Fibroblast of skin of left biceps (primary cell): ENCODE measurements at regions not wholly inside any gene's neighbourhood (a gene's known extent, or its start where the extent isn't known, plus 50 kb on each side); places are given as distances from the start of the nearest gene placed in this dataset.
A peak's percentile ranks its signal among the peaks of the same experiment; 100 is the strongest.
"Not testable (repeated sequence)": the region's sequence is repeated elsewhere in the genome, so short reads cannot be mapped to it uniquely, and the experiment has no call there.

Experiments used
- DNase-seq, 2 experiments: peaks; one replicate each; pipeline ENCODE4 v3.0.0-alpha.2; 2013; ENCODE audit warnings: low read depth in 2 of 2

DNA sequence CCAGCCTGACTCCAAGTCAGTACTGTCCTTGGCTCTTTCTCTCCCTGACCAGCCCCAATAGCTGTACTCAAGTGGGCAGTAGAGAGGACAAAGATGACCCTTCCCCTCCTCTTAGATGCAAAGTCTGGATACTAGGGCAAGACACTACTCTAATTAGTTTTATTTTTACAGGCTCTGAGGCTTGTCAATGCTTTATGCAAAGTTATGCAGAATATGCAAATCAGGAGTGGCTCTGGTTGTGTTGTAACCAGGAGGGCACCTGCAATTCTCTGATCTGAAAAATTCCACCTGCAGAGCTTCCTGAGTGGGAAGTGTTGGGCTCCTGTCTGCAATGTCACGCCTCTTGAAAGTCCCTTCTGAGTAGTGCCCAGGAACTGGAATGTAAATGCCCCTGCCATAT is 201.5 kb downstream of the RGS3 start:
- DNase-seq: no peak

DNA sequence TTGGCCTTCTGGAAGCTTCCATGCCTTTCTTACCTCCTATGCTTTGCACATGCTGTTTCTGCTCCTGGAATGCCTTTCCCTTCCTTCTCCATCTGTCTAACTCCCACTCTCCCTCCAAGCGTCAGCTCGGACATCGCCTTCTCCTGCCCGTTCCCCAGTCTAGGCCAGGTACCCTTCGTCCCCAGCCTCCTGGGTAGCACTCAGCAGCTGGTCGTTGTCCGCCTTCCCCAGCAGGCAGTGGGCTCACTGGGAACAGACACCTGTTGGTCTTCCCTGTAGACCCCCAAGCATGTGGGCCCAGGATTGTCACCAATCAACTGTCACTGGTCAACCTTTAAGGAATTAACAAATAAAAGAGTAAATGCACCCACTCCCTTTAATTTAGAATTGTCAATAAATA is 202.2 kb downstream of the RGS3 start:
- no peak for DNase-seq

DNA sequence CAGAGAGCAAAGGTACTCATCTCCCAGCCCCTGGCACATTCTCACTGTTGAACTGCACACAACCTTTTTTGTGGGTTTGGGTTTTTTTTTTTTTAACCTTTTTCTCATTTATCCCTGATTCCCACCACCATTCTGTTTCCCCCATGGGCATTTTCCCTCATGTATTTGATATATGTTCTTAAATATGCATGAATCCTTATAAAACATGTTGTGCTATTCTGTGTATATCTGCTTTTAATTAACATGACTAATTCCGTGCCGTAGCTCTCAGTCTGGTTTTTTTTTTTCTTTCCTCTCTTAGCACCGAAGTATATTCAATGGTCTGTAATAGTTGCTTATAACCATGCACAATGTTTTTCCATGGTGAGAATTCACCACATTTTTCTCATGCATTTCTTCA is 204.5 kb downstream of the RGS3 start:
- DNase-seq: peak; percentile 72 to 80

DNA sequence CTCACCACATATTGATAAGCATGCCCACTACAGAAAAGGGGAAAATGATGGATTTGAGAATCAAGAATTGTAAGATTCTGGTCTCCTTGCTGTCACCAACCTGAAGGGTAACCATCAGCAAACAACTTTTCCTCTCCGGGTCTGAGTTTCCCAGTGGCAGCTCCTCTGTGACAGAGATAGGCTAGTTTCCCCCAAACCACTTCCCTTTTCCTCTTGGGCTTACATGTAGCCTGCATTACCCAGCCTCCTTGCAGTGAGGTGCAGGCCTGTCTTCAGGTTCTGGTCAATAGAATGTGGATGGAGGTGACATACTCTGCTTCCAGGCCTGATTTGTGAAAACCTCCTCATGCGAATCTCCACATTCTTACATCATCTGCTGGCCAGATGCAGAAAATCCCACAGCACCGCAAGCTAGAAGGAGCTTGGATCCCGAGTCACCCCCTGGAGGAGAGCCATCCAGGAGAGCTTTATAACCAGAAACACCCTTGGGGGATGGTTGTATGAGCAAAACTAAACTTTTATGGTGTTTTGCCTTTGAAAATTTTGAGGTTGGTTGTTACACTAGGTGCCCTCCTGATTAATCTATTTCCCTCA is 206.1 kb downstream of the RGS3 start:
- peak; percentile 54 to 59 for DNase-seq

DNA sequence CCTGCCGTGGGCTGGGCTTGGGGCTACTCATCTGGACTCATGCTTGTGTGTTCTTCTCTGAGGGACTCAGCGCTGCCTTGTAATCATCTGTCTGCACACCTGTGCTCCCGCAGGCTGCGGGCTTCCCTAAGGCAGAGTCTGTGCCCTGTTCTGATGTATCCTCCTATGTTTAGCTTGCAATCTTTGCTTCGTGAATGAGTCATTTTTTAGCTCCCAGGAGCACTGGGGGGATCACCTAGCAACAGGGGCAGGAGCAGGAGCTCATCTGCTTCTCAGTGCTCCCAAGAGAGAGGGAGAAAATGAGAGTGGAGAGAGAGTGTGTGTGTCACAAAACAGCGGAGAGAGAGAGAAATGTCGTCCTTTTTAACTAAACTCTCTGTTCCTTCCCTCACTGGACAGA is 202.4 kb upstream of the ZNF618 start:
- peak in 1 of 2 experiments; percentile 50 for DNase-seq

DNA sequence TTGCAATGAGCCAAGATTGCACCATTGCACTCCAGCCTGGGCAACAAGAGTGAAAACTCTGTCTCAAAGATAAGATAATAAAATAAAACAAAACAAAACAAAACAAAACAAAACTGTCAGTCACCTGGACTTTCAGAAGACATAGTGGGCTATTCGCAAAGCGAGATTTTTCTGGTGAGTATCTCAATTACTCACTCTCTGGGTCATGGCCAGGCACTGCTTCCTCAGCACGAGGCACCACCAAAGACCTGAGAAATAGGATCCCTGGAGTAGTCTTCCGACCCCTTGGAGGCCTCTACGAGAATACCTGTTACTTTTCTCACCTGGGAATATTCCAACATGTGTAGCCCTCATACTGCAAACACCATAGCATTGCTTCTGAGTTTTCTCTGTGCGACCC is 201.7 kb upstream of the ZNF618 start:
- DNase-seq: no peak

DNA sequence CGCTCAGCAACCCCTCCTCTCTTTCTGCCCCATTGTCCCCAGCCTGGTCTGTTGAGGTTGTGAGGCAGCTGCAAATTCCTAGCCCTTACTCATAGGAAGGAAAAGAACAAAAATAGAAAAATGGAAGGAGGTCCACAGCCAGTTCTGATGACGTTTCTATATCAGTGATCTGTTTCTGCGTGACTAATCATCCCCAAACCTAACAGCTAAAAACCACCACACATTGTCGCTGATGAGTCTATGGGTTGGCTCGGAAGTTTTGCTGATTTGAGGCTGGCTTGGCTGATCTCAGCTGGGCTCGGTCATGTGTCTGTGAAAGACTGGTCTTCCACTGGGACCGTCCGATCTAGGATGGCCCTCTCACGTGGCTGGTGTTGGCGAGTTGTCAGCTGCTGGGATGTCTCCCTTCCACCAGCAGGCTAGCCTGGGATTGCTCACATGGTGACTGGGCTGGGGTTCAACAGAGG is 200.6 kb upstream of the ZNF618 start:
- peak; percentile 94 for DNase-seq

DNA sequence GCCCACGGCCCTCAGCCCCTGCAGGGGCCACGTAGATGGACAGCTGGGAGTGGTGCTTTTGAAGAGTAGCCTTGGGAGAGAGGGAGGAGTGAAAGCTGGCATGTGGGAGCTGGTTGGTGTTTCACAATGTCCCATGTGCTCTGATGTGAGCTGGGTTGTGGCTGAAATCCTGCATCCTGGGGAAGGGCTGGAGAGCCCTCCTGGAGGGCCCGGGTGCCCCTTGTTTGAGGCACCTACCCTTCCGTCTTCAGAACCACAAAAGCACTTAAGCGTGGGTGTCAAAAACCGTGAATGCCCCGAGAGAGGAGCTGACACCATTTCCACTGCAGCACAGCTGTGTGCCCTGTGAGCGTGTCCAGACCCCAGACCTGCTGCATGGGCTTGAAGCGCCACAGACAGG is 199.1 kb upstream of the ZNF618 start:
- no peak for DNase-seq

DNA sequence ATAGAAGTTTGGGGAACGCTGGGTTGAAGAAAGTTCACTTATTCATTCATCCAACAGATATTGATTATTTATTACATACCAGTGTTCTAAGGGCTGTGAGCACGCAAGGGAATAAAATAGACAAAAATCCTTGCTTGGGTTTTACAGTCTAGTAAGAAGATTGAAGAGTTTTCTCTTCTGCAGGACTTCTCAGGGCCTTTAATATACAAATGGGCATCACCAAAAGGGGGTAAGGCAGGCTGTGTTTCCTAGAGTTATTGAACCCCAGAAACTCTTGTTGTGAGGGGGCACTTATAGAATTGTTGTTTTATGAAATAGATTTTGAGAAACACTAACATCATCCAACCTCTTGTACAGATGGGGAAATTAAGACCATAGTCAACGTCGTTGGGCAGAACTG is 198.5 kb upstream of the ZNF618 start:
- no peak for DNase-seq

DNA sequence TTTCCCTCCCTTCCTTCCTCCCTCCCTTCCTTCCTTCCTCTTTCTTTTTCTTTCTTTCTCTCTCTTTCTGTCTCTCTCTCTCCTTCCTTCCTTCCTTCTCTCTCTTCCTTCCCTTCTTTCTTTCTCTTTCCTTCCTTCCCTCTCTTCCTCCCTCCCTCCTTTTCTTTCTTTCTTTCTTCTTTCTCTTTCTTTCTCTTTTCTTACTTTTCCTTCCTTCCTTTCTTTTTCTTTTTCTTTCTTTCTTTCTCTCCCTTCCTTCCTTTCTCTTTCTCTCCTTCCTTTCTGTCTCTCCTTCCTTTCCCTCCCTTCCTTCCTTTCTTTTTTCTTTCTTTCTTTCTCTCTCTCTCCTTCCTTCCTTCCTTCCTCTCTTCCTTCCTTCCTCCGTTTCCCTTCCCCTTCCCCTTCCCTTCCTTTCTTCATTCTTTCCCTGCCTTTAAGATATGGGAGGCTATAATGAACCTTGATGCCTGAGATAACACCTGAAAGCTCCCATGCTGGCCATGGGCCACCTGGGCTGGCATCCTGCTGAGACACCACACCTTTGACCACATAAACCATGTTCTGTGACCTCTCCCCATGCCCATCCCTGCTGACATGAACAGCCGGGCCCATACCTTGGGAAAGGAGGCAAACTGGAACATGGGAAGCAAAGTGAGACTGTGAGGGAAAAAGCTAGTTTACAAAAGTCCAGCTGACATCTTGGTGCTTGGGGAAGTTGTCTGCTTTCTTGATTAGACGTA is 197.8 kb upstream of the ZNF618 start:
- DNase-seq: no peak

DNA sequence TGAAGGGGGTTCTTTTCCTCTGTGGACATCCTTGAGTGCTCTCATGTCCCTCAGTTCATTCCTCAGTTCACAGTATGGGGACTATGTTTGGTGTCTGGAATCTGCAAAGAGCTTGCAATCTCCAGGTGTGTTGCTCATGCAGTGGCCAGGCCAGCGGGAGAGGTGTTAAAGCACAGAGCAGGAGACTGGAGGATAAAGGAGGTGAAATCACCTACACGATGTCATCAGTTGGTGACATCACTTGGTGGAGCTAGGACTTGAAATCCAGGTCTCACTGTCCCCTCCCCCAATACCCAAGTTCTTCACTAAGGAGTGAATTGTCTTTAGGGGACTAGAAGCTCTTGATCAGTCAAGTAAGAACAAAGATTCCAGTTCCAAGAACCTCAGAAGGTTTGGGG is 197.3 kb upstream of the ZNF618 start:
- no peak for DNase-seq

DNA sequence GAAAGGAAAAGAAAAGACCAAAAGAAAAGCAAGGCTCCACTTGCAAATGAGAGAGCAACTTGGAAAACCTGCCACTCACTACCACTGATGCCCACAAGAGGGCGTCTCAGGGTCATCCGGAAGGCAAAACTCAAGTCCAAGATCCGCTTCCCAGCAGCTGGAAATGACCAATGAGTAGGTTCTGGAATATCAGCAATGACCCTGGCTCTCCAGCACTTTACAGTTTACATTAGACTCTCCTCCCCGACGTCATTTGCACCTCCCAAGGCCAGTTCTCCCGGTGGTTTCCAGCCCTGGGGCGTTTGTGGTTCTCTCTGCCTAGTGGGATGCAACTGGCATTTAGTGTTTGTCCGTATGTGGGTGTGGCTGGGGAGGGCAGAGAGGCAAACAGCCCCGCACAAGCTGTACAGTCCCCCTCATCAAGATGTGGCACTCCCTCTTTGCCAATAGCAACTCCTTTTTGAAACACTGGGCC is 193.8 kb upstream of the ZNF618 start:
- peak in 1 of 2 experiments; percentile 22 for DNase-seq

DNA sequence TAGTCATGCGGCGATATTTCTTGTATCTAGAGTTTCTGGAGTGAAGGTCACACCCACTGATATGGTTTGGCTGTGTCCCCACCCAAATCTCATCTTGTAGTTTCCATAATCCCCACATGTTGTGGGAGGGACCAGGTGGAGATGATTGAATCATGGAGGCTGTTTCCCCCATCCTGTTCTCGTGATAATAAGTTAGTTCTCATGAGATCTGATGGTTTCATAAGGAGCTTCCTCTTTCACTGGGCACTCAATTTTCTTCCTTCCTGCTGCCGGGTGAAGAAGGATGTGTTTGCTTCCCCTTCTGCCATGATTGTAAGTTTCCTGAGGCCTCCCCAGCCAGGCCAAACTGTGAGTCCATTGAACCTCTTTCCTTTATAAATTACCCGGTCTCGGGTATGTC is 190.5 kb upstream of the ZNF618 start:
- not testable (repeated sequence) for DNase-seq

DNA sequence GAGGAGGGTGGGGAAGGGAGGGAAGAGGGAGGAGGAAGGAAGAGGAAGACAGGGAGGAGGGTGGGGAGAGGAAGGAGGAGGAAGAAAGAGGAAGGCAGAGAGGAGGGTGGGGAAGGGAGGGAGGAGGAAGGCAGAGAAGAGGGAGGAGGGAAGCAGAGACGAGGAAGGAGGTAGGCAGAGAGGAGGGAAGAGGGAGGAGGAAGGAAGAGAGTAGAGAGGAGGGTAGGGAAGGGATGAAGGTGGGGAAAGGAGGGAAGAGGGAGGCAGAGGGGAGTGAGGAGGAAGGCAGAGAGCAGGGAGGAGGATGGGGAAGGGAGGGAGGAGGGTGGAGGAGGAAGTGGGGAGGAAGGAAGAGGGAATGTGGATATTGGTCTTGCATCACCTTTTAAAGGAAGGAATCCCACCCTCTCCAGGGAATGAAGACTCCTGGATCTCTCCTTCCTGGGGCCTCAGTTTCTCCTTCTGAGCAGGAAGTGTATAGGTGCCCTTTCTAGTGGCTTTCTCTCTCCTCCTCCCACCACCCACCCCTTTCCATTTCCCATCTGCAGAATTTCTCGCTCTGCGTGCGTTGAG is 188.9 kb upstream of the ZNF618 start:
- no peak for DNase-seq

DNA sequence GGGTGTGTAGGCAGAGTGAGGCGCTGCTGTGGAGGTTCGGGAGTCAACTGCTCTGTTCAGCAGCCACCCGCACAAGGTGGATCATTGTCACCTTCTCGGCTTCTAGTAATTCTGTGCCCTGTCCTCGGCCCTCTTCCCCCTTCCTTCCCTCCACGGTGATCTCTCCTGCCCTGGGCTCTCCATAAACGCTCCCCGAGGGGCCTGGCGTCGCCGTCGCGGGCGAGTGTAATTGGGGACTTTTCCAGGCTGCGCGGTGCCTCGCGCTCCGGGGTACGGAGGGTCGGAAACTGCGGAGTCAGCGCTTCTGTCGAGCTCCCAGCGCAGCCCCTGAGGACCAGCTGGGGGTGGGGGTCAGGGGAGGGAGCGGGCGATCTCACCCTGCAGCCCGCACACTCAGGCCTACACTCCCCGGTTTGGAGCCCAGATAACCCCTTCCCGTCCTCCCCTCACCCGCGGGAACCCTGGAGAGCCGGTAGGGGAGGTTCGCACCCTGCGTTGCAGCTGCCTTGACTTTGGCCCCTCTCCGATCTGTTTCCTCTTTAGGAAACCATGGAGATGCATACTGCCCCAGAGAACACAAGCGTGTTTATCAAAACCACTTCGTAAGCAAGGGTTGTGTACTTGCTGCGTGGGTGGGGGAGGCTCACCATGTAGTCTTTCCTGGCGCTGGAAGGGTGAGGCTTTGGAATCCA is 188.3 kb upstream of the ZNF618 start:
- no peak for DNase-seq

DNA sequence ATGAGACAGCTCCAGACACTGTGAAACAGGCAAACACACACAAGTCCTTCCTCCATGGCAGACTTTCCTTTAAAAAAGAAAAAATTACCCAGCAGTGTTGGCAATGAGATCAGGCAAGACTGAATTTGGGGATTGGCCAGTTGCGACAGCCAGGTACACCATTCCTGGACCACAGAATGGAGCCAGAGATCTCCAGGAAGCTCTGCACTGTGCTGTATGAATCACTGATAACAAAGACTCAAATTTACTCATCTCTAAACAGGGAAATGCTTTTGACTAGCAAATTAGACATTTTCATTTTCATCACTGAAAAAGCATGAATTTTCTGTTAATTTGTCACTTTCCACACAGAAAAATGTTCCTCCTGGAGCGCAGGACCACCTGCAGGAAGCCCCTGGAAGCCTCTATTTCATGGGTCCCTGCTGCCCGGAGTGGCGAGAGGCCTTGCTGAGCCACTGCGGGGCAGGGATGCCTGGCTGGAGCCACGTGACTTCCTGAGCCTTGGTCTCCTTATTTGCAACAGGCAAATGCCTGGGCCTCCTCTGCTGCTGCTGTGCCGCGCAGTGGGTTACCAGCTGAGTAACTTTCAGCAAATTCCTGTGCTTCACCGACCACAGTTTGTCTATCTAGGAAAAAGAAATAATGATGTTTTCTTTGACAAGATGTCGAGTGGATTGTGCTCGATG is 185.9 kb upstream of the ZNF618 start:
- DNase-seq: no peak

DNA sequence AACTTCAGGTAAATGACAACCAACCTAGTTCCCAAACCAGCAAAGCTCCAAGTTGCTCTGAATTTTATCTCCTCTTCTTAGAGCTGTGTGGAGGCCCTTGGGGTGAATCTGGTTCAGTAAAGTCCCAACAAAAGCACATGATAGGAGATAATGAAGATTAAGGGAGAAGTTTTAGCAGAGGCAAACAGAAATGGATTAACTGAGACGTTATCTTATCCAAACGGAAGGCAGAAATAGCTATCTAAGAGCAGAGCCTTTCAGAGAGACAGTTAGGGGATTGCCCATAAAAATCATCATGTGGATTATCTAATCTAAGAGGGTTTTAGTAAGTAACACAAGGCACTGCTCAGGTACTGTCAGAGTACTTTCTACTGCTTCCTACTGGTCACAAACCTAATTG is 183.9 kb upstream of the ZNF618 start:
- DNase-seq: no peak

DNA sequence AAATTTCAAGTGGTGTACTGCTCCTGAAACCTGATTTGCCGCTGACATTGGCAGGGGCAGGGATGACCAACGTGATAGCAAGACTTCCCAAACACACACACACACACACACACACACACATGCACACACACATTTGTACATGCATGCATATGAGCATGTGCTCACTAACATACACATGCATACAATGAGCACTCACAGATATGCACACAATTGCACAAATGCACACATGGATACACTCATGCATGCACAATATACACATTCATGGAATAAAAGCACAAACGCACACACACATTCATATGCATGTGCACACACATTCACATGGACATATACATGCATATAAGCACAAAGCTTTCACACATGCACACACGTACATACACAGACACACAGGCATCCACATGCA is 181.2 kb upstream of the ZNF618 start:
- DNase-seq: no peak

DNA sequence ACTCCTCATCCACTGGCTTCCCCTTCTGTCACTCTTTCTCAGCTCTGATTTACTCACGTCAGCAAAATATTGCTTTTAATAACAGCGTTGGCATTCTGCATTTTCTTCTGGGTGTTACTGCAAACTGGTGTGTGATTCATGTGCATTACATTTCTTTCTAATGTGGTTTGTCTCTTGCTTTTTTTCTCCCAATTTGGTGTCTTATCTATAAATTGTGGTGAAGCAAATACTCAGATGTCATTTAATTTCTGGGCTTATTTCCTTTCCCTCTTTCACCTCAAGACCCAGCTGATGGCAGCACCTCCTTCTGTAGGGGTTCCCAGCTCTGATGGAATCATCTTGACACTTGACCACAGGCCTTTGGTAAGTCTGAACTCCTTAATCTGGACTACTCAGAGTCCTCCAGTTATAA is 180.7 kb upstream of the ZNF618 start:
- DNase-seq: no peak

DNA sequence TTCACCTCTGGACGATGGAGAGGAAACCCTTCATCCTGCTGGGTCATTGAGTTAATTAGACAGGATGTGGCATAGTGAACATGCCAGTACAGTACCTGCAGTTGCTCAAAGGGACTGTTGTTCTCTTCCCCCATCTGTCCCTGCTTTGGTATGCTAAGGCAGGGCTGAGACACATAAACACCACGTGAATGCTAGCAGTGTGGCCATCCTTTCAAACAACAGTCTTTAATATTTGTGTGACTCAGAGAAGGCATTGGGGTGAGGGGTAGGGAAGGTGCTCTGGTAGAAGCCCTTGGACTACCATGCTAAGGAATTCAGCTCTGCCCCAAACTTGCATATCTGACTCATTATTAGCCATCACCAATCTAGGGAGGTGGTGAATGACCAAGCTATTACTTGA is 180.2 kb upstream of the ZNF618 start:
- no peak for DNase-seq

DNA sequence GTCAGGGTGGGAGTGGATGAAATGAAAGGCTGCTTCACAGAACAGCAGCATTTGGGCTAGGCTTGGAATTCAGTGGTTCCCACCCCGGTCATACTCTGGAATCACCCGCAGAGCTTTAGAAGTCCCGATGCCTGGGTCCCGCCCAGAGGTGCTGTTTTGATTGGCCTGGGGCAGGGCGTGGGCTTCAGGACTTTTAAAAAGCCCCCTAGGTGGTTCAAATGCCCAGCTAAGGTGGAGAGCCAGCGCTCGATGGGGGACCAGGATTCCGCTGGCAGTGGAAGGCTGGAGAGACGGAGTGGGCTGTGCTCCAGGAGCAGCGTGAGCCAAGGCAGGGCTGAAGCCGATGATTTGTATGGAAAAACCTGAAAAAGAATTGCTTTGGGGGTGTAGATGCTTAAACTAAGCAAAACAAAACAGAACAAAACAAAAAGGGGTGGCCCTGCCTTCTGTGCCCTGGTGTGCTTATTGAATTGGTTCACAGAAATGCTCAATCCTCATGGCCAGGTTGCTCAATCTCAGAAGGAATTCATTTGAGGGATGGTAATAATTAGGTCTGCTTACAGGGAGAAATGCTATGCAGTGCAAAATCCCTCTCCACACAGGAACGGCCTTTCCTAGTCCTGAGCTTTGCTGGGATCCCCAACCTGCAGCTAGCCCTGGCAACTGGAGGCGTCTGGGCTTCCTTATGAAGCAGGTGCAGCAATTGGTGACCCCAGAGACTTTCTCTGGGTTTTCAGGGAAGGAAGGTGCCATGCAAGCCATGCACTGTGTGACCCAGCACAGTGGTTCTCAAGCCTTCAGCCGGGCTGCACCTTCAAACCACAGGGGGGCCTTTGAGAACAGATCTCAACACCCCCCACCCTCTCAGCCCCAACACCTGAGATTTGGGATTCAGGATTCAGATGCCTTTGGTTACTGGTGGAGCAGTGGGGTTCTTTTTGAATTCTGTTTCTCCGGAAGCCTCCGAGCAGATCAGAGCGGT is 174.0 kb upstream of the ZNF618 start:
- DNase-seq: peak in 1 of 2 experiments; percentile 8
